ENCODE measurements at regions not wholly inside any gene's neighbourhood (a gene's known extent, or its start where the extent isn't known, plus 50 kb on each side); places are given as distances from the start of the nearest gene placed in this dataset.

DNA sequence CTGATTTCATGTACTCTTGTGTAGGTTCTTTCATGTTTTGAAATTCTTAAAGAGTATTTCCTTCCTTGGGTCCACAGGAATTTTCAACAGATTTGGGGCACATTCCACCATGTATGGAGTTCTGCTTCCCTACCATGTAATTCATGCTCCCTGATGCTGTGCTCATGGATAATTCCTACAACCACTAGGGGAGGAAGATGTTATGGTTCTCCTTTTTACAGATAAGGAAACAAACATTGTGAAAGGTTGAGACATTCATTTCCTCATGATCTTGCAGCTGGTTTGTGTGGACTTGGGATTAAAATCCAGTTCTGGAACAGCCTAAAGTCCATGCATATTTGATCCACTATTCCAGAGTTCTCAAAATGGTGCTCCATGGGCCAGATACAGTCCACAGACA, 174.9 kb upstream of the FRMD4B start:
- no peak for DNase-seq (ENCODE audit: extremely low spot score)
- TF ChIP-seq, protein P1, sequence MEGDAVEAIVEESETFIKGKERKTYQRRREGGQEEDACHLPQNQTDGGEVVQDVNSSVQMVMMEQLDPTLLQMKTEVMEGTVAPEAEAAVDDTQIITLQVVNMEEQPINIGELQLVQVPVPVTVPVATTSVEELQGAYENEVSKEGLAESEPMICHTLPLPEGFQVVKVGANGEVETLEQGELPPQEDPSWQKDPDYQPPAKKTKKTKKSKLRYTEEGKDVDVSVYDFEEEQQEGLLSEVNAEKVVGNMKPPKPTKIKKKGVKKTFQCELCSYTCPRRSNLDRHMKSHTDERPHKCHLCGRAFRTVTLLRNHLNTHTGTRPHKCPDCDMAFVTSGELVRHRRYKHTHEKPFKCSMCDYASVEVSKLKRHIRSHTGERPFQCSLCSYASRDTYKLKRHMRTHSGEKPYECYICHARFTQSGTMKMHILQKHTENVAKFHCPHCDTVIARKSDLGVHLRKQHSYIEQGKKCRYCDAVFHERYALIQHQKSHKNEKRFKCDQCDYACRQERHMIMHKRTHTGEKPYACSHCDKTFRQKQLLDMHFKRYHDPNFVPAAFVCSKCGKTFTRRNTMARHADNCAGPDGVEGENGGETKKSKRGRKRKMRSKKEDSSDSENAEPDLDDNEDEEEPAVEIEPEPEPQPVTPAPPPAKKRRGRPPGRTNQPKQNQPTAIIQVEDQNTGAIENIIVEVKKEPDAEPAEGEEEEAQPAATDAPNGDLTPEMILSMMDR (IDR thresholded peaks at IDR 0.05; ENCODE audit: control extremely low read depth, extremely low read depth, low read depth, missing control alignments), result no peak
- POLR2A ChIA-PET, result no interaction called here
- CTCF ChIA-PET, result no interaction called here

- DNase-seq (ENCODE audit: extremely low spot score), result no peak
- POLR2A ChIA-PET, result no interaction called here
Observed at GRCh38 chr3:69560116-69560515, 174.2 kb upstream of the FRMD4B start.

DNA sequence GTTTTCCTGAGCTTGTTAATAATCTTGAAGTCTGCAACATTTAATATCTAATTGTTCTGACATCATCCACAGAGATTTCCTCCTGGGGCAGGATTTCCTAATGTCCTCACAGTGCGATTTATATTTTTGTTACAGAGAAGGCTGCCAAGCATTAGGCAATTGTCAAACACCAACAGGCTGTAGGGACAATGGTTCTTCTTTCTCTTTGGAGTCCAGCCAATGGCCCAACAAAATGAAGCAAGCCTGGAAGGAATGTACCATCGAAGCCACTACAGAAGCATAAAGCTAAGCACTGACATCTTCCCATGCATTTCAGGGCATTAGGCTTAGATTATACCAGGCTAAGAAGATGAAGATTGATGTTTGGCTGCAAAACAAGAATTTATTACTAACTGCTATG, 173.0 kb upstream of the FRMD4B start:
- CTCF ChIA-PET, result interaction anchor here (2.0 kb wide), 1 partner anchor 23 kb away, joined by 6 read pairs; no protein-coding TSS in a partner anchor
- no peak for DNase-seq (ENCODE audit: extremely low spot score)
- TF ChIP-seq, protein P1 (IDR thresholded peaks at IDR 0.05; ENCODE audit: control extremely low read depth, extremely low read depth, low read depth, missing control alignments), result no peak
- POLR2A ChIA-PET, result no interaction called here

More at GRCh38 chr3:69560116-69560515, 174.2 kb upstream of the FRMD4B start:
- TF ChIP-seq, protein P1 (IDR thresholded peaks at IDR 0.05; ENCODE audit: control extremely low read depth, extremely low read depth, low read depth, missing control alignments), result no peak
- CTCF ChIA-PET, result no interaction called here

GRCh38 chr3:69554576-69554975, 168.7 kb upstream of the FRMD4B start:
- TF ChIP-seq, protein P1 (IDR thresholded peaks at IDR 0.05; ENCODE audit: control extremely low read depth, extremely low read depth, low read depth, missing control alignments), result no peak
- POLR2A ChIA-PET, result no interaction called here
- CTCF ChIA-PET, result interaction anchor here (1.0 kb wide), 1 partner anchor 21 kb away, joined by 3 read pairs; no protein-coding TSS in a partner anchor
- no peak for DNase-seq (ENCODE audit: extremely low spot score)

- no peak for DNase-seq (ENCODE audit: extremely low spot score)
- TF ChIP-seq, protein P1 (IDR thresholded peaks at IDR 0.05; ENCODE audit: control extremely low read depth, extremely low read depth, low read depth, missing control alignments), result no peak
- CTCF ChIA-PET, result no interaction called here
- POLR2A ChIA-PET, result no interaction called here
Observed at GRCh38 chr3:69553888-69554287, 168.0 kb upstream of the FRMD4B start.

DNA sequence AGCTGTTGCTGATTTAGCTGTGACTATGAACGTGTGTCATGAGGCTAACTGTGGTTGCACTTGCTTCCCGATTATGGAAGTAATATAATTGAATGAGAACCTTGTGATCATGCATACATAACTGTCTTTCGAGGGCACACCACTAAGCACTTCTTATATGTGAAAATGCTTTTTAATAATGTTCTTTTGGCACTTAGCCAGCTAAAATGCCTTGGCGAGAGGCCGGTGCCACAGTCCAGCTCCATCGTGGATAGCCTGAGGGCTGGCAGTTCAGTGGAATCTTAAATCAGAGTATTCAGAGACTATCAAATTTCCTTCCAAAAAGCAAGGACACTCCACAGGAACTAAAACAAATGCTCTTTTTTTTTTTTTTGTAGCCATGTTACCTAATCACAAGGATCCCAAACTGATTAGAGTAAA, 161.6 kb upstream of the FRMD4B start:
- DNase-seq (ENCODE audit: extremely low spot score), result no peak
- ChIA-PET POLR2A (no interaction called here), CTCF (no interaction called here)
- TF ChIP-seq, protein P1 (IDR thresholded peaks at IDR 0.05; ENCODE audit: control extremely low read depth, extremely low read depth, low read depth, missing control alignments), result no peak

All from GM10248 (cell line).